ENCODE measurements at regions not wholly inside any gene's neighbourhood (a gene's known extent, or its start where the extent isn't known, plus 50 kb on each side); places are given as distances from the start of the nearest gene placed in this dataset.

DNA sequence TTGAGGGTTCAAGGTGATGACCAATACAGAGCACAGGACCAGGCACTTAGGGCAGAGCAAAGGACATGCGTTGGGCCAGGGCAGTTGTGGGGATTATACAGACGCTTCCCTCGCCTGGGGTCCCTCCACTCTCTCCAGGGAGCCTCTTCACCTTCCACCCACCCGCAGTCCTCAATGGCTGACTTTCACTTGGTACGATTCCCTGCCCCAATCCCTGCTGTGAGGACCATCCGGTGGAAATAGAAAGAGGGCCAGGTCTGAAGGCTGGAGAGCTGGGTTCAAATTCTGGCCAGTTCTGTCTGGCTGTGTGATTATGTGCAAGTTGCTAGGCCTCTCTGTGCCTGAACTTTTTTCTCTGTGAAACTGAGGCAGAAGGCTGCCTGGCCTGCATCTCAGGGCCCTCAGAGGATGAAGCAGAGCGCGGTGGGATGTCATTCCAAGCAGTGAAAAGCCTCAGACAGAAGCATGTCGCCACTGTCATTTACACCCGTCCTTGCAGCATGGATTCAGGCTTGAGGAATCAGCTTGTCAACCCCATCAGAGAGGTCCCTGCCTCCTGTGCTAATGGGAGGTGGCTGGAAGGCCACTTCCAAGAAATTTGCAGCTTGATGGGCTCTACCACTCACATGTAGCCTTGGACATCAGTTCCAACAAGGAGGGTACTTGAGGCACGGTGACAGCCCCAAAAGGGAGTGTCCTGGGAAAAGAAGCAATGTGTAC lies 206.6 kb upstream of the IER5L start:
- TF ChIP-seq CTCF (IDR thresholded peaks at IDR 0.05; ENCODE audit: low read depth, low read length, poor library complexity, severe bottlenecking) (no peak), EZH2phosphoT487 (IDR thresholded peaks at IDR 0.05; ENCODE audit: borderline replicate concordance, low read length) (no peak)

All from DOHH2 (cell line).